ENCODE measurements at regions not wholly inside any gene's neighbourhood (a gene's known extent, or its start where the extent isn't known, plus 50 kb on each side); places are given as distances from the start of the nearest gene placed in this dataset.
"Not testable (repeated sequence)": the region's sequence is repeated elsewhere in the genome, so short reads cannot be mapped to it uniquely, and the experiment has no call there.

GRCh38 chr6:56802584-56802983 lies 152.3 kb upstream of the BEND6 start:
- peak; percentile 16 for DNase-seq

GRCh38 chr6:56799989-56800388 lies 154.9 kb upstream of the BEND6 start:
- DNase-seq: no peak

GRCh38 chr6:56798163-56798562 lies 155.5 kb upstream of the DST start:
- DNase-seq: no peak

- no peak for DNase-seq
These were observed 153.5 kb upstream of the DST start for GRCh38 chr6:56796196-56796532.

GRCh38 chr6:56795466-56796195 lies 152.9 kb upstream of the DST start:
- DNase-seq: peak; percentile 48

GRCh38 chr6:56794421-56794820 lies 151.7 kb upstream of the DST start:
- DNase-seq: no peak

- DNase-seq: no peak
These were observed 151.2 kb upstream of the DST start for GRCh38 chr6:56793938-56794337.

GRCh38 chr6:56790414-56790813 lies 147.7 kb upstream of the DST start:
- DNase-seq: no peak

GRCh38 chr6:56789879-56790278 lies 147.2 kb upstream of the DST start:
- DNase-seq: no peak

GRCh38 chr6:56789342-56789741 lies 146.7 kb upstream of the DST start:
- no peak for DNase-seq

GRCh38 chr6:56787209-56787608 lies 144.5 kb upstream of the DST start:
- DNase-seq: no peak

- no peak for DNase-seq
These were observed 143.6 kb upstream of the DST start for GRCh38 chr6:56786256-56786655.

GRCh38 chr6:56785536-56785935 lies 142.8 kb upstream of the DST start:
- not testable (repeated sequence) for DNase-seq

GRCh38 chr6:56780109-56780508 lies 137.4 kb upstream of the DST start:
- DNase-seq: not testable (repeated sequence)

GRCh38 chr6:56778503-56778902 lies 135.8 kb upstream of the DST start:
- not testable (repeated sequence) for DNase-seq

GRCh38 chr6:56775498-56776166 lies 132.9 kb upstream of the DST start:
- no peak for DNase-seq

GRCh38 chr6:56772737-56773184 lies 130.1 kb upstream of the DST start:
- peak; percentile 17 for DNase-seq

GRCh38 chr6:56771929-56772607 lies 129.4 kb upstream of the DST start:
- DNase-seq: no peak

- DNase-seq: no peak
These were observed 128.5 kb upstream of the DST start for GRCh38 chr6:56771189-56771588.

- no peak for DNase-seq
These were observed 127.4 kb upstream of the DST start for GRCh38 chr6:56770011-56770520.

GRCh38 chr6:56767892-56768531 lies 125.3 kb upstream of the DST start:
- no peak for DNase-seq

- no peak for DNase-seq
These were observed 124.7 kb upstream of the DST start for GRCh38 chr6:56767435-56767834.

- no peak for DNase-seq
These were observed 124.1 kb upstream of the DST start for GRCh38 chr6:56766806-56767178.

All from NCI-H82 (cell line).